SU-DHL-6 (cell line): ENCODE measurements at regions not wholly inside any gene's neighbourhood (a gene's known extent, or its start where the extent isn't known, plus 50 kb on each side); places are given as distances from the start of the nearest gene placed in this dataset.
"Not testable (repeated sequence)": the region's sequence is repeated elsewhere in the genome, so short reads cannot be mapped to it uniquely, and the experiment has no call there.

Source experiments
- EZH2phosphoT487 ChIP-seq: fragments of 200-600 bp; sonication (generic), shearing (Covaris generic); conservative IDR thresholded peaks from 2 replicates; pipeline ENCODE4 v1.6.1; 2018; ENCODE audit warnings: mild to moderate bottlenecking, antibody characterized with exemption, low read length, moderate library complexity, mixed read lengths
- TF ChIP-seq, protein P1 (sequence below): fragments of 200-600 bp; sonication (generic); IDR thresholded peaks from one replicate; pipeline ENCODE4 v1.5.1; 2017; ENCODE audit warnings: antibody characterized with exemption, mild to moderate bottlenecking, low read length, moderate library complexity; ENCODE audit not compliant: insufficient read depth, poor library complexity, severe bottlenecking

DNA sequence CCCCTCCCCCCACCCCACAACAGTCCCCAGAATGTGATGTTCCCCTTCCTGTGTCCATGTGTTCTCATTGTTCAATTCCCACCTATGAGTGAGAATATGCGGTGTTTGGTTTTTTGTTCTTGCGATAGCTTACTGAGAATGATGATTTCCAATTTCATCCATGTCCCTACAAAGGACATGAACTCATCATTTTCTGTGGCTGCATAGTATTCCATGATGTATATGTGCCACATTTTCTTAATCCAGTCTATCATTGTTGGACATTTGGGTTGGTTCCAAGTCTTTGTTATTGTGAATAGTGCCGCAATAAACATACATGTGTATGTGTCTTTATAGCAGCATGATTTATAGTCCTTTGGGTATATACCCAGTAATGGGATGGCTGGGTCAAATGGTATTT, 308.2 kb downstream of the ZNF536 start:
- TF ChIP-seq, protein P1, sequence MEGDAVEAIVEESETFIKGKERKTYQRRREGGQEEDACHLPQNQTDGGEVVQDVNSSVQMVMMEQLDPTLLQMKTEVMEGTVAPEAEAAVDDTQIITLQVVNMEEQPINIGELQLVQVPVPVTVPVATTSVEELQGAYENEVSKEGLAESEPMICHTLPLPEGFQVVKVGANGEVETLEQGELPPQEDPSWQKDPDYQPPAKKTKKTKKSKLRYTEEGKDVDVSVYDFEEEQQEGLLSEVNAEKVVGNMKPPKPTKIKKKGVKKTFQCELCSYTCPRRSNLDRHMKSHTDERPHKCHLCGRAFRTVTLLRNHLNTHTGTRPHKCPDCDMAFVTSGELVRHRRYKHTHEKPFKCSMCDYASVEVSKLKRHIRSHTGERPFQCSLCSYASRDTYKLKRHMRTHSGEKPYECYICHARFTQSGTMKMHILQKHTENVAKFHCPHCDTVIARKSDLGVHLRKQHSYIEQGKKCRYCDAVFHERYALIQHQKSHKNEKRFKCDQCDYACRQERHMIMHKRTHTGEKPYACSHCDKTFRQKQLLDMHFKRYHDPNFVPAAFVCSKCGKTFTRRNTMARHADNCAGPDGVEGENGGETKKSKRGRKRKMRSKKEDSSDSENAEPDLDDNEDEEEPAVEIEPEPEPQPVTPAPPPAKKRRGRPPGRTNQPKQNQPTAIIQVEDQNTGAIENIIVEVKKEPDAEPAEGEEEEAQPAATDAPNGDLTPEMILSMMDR, result not testable (repeated sequence)
- not testable (repeated sequence) for TF ChIP-seq EZH2phosphoT487
